Epithelial cell of esophagus (primary cell): ENCODE measurements at regions not wholly inside any gene's neighbourhood (a gene's known extent, or its start where the extent isn't known, plus 50 kb on each side); places are given as distances from the start of the nearest gene placed in this dataset.
A peak's percentile ranks its signal among the peaks of the same experiment; 100 is the strongest.
"Not testable (repeated sequence)": the region's sequence is repeated elsewhere in the genome, so short reads cannot be mapped to it uniquely, and the experiment has no call there.

Source experiments
- DNase-seq: peaks from one replicate; pipeline ENCODE4 v3.0.0; 2010; ENCODE audit warnings: low read depth
- H3K4me3 ChIP-seq: 2 replicates; pipeline ENCODE4 v1.5.1; 2011; ENCODE audit warnings: mild to moderate bottlenecking, low read length, control low read depth
- CTCF ChIP-seq: IDR thresholded peaks from 2 replicates; pipeline ENCODE4 v1.5.1; 2011; ENCODE audit warnings: low read depth, mild to moderate bottlenecking, low read length, control low read depth, inconsistent platforms; ENCODE audit not compliant: insufficient read depth; ENCODE audit errors: missing control alignments

- TF ChIP-seq CTCF, result no peak
- DNase-seq, result no peak
Observed at GRCh38 chr1:99407018-99407417, 142.7 kb downstream of the PLPPR4 start.

GRCh38 chr1:99424087-99424486, 159.8 kb downstream of the PLPPR4 start:
- DNase-seq, result no peak
- no peak for TF ChIP-seq CTCF
- H3K4me3 ChIP-seq, result no peak overlapping the region

More at GRCh38 chr1:99407018-99407417, 142.7 kb downstream of the PLPPR4 start:
- no peak overlapping the region for H3K4me3 ChIP-seq

GRCh38 chr1:99429754-99430153, 165.5 kb downstream of the PLPPR4 start:
- H3K4me3 ChIP-seq, result no peak overlapping the region
- DNase-seq, result no peak
- no peak for TF ChIP-seq CTCF

GRCh38 chr1:99438656-99439230, 174.5 kb downstream of the PLPPR4 start:
- DNase-seq, result no peak
- TF ChIP-seq CTCF, result no peak
- H3K4me3 ChIP-seq, result no peak overlapping the region

- TF ChIP-seq CTCF, result no peak
- DNase-seq, result no peak
- H3K4me3 ChIP-seq, result no peak overlapping the region
Observed at GRCh38 chr1:99439433-99440075, 175.3 kb downstream of the PLPPR4 start.

- H3K4me3 ChIP-seq, result no peak overlapping the region
- no peak for TF ChIP-seq CTCF
- DNase-seq, result peak; percentile 2
Observed at GRCh38 chr1:99441299-99442095, 177.2 kb downstream of the PLPPR4 start.

GRCh38 chr1:99444211-99444927, 180.1 kb downstream of the PLPPR4 start:
- not testable (repeated sequence) for DNase-seq, H3K4me3 ChIP-seq
